Hematopoietic multipotent progenitor cell treated with erythropoietin and hydrocortisone succinate and interleukin-3 and kit ligand, for 17 days (in vitro differentiated cells): ENCODE measurements at regions not wholly inside any gene's neighbourhood (a gene's known extent, or its start where the extent isn't known, plus 50 kb on each side); places are given as distances from the start of the nearest gene placed in this dataset.

Experiments used
- DNase-seq: peaks from one replicate; pipeline ENCODE4 v3.0.0-alpha.2; 2015; ENCODE audit warnings: low spot score

GRCh38 chr12:111038941-111039340, 118.6 kb upstream of the MYL2 start:
- no peak for DNase-seq

GRCh38 chr12:111038077-111038476, 117.7 kb upstream of the MYL2 start:
- DNase-seq, result no peak

GRCh38 chr12:111037047-111037446, 116.7 kb upstream of the MYL2 start:
- DNase-seq, result no peak

GRCh38 chr12:111035578-111036301, 115.4 kb upstream of the MYL2 start:
- no peak for DNase-seq

- no peak for DNase-seq
Observed at GRCh38 chr12:111034886-111035577, 114.7 kb upstream of the MYL2 start.

DNA sequence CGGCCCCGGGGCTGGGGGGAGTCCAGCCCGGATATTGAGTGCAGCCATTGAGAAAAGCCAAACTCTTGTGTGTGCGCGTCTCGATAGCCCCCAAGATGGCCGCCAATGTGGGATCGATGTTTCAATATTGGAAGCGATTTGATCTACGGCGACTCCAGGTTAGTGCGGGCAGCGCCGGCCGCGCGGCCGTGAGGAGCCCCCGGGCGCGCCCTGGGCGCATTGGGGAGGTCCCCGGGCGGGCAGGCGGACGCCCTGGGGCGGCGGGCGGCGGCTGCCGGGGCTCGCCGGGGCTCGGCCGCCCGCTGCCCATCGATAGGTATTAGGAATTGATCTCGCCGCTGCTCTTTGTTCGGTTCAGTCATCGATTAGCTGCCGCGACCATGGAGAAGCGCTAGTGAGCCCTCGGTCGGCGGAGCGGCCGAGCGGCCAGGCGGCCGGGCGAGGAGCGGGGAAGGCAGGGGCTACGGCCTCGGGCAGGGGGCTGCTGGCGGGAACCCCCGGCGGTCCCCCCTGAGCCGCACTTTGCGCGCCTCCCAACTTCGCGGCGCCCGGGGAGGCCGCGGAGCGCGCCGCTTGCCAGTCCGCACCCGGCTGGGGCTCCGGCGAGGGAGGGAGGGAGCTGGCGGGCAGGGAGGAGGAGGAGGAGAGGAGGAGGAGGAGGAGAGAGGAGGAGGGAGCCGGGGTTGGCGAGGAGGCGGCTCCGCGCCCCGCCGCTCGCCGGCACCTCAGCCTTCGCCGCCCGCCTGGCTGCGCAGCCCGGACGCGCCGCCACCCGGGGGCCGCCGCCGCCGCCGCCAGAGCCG, 113.9 kb upstream of the MYL2 start, which contains the start of gene CUX2:
Gene CUX2, plus strand, starts transcription at position 83 of the 803 bp plus-strand sequence.
- no peak for DNase-seq

- no peak for DNase-seq
Observed at GRCh38 chr12:111033281-111034082, 113.1 kb upstream of the MYL2 start.

DNA sequence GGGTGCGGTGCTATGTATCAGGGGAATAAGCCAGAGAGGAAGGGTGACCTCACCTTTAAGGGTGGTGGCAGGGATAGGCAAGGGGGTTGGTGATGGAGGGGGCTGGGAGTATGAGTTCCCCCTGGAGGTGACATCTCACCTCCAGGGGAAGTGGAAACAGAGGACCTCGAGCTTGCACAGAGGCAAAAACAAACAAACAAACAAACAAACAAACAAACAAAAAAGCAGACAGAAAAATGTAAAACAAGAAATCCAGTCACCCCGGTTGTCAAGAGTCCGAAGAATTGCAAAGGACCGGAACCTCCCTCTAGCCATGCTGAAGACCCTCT, 112.2 kb upstream of the MYL2 start:
- DNase-seq, result no peak

DNA sequence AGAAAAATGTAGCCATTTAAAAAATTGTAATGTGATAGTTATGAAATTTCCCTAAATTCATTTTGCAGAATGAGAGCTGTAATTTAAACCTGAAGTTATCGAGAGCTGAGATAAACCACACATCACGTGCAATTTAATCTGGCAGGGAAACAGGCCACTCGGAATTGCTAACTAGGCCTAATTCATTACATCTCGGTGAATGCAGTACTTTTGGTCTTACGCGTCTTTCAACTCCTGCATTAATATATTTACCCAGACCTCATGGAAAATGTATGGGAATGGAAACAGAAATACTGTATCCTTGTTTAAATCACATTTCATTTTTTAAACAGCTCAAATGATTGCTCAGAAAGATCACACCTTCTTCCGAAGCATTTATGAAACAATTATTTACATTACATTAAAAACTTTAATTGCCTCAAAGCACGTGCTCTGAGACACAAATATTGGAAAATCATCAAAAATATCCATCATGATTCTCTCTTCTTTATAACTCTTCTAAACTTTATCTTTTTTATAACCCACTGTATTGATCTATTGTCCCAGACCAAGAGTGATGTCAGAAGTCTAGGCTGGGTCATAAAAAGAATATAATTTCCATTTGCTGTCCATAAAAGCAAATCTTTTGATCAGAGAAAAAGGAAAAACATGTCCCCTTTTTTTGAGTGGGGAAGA, 111.7 kb upstream of the MYL2 start:
- DNase-seq, result no peak

DNA sequence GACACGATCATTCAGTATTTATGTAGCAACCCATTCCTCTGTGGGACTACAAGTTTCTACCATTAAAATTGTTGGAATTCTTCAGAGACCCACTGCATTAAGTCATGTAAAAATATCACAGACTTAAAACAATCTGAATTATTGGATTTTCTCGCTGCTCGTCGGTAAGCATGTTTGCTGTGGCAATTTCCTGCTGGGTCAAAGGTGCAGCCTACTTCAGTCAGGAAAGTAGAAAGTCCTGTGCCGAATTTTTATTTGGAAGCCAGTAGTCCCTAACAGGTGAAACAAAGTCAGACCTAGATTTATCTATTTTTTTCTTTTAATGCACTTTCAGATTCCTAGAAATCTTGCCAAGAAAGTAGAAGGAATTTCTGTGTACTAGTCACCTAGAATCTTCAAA, 110.4 kb upstream of the MYL2 start:
- DNase-seq, result no peak

DNA sequence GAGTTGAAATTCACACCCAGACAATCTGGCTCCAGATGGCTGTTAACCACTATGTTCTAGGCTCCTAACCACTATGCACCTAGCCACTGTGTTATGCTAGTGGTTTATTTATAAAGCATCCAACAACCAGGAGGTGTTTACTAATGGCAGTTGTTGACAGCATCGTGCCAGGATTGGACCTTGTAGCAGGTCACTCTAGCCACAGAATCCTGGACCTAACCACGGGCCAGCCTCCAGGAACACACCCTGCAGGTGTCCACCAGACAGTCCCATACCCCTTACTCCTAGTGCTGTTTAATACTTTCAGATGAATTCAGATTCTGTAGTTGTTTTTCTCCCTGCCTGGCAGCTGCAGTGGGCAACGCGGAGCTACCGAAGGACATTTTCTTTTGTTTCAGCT, 109.4 kb upstream of the MYL2 start:
- DNase-seq, result no peak

DNA sequence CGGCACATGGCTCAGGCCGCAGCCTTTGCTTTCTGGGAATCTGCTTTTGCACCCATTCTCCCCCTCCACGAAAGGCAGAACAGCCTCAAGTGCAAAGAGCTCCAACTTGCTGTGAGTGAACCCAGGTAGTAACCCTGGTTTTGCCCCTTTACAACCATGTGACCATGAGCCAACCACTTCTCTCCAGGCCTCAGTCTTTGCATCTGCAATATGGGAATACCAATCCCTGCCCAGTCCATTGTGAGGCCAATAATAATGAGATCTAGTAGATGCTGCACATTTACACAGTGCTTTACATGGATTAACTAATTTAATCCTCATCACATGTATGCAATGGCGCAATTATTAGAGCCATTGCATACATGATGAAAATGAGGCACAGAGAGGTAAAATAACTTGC, 108.9 kb upstream of the MYL2 start:
- no peak for DNase-seq

DNA sequence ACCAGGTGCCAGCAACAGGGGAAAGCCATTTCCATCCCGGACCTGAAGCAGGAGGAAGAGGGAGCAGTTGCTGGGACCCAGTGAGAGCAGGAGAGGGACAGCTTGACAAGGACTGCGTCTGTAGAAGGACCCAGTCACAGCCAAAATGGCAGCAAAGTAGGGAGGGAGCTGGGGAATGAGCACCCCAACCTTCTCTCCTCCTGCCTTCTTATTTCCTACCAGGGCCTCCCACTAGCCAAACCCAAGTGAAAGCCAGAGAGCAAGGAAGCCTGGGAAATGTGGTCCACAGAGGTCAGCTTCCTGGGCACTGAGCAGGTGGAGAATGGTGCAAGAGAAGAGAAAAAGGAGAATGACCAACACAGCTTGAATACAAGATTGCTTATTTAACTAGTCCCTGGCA, 108.5 kb upstream of the MYL2 start:
- no peak for DNase-seq

DNA sequence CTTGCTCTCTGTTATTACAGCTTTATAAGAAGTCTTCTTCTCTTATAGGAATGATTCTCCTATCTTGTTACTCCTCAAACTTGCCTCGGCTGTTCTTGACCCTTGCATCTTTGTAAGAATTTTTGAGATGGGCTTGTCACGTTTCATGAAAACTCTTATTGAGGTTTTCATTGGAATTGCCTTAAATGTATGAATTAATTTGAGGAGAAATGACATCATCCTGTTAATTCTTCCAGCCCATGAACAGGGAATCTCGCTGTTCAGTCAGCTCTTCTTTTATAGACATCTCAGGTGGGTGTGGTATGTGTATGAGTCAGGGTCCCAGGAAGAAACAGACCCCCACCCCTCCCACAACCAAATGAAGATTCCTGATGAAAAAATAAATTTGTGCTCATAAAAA, 107.1 kb upstream of the MYL2 start:
- no peak for DNase-seq

DNA sequence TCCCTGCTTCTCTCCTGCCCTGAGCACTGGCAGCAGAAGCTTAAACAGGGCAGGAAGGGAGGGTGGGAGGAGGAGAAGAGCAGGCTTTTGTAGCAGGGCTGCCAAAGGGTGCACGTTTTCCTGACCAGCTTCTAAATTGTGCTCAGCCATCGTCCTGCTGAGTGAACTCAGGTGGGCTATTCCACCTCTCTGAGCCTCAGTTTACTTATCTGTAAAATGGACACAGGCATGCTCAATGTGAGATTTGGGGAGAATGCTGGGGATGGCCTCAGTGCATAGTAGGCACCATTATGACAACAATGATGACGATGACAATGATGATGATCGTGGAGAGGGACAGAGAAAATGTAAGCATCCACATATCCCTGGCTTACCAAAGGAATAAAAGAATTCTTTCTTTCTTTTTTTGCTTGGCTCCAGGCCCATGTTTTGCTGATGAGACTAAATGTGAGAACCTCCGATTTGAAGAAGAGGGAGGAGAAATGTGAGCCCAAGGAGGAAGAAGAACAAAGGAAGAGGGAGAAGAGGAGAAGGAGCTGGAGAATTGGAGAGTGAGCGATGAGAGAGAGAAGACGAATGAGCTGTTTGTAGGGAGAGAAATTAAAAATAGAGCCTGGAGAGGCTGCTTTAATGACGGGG, 105.5 kb upstream of the MYL2 start:
- DNase-seq, result no peak

DNA sequence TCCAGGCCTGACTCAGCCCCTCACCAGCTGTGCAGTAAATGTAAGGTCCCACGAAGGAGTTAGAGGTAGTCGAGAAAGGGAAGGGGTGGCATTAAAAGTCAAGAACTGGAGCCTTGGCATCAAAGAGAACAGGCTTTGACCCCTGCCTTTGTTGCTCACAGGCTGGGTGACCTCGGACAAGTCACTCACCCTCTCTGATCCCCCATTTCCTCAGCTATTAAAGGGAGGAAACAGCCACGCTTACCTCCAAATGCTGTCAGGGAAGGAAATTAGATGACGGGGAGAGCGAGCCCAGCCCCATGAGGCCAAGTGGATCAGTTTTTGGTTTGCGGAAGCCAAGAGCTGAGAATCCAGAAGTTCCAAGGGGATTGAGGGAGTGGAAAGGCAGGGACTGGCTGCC, 104.9 kb upstream of the MYL2 start:
- no peak for DNase-seq

DNA sequence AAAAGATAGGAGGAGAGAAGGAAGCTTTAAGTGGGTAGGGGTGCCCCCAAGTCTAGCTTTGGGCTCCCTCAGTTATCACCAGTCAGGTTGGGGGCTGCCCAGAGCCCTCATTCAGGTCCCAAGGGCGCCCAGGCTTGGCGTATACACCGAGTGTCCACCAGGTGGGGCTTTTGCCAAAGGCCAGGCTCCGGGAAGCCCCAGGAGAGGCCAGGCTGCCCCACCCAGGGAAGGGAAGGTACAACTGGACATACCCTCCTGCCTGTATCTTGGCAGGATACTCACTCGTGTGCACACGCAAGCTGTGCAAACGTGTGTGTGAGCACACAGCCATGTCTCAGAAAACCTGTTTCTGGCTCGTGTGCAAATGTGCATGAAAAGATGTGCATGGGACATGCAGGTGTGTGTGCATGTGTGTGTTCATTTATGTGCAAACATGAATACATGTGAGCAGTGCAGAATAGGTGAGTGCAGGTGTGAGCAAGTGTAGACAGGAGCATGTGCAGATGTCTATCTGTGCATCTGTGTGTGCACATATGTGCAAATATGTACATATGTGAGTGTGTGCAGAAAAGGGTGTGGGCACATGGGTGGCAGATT, 103.9 kb upstream of the MYL2 start:
- DNase-seq, result no peak

GRCh38 chr12:111022386-111022785, 102.0 kb upstream of the MYL2 start:
- no peak for DNase-seq

DNA sequence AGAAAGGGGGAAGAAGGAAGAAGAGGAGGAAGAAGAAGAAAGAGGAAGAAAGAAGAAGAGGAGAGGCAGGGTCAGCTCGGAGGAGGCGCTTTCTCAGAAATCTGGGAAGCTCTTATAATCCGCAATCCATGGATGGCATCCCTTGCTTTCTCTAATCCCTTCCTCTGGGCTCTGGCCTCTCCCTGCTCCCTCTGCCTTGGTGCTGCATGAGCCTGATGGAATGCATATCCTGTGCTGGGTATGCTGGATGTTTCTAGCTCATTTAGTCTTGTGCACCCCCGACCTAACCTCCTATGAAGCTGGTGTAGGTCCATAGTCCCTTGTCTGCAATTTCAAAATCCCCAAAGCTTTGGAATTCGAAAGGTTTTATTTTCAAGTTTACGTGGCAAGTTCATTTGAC, 94.2 kb upstream of the MYL2 start:
- no peak for DNase-seq

GRCh38 chr12:111012918-111013317, 92.5 kb upstream of the MYL2 start:
- no peak for DNase-seq
